ENCODE measurements at regions not wholly inside any gene's neighbourhood (a gene's known extent, or its start where the extent isn't known, plus 50 kb on each side); places are given as distances from the start of the nearest gene placed in this dataset.

DNA sequence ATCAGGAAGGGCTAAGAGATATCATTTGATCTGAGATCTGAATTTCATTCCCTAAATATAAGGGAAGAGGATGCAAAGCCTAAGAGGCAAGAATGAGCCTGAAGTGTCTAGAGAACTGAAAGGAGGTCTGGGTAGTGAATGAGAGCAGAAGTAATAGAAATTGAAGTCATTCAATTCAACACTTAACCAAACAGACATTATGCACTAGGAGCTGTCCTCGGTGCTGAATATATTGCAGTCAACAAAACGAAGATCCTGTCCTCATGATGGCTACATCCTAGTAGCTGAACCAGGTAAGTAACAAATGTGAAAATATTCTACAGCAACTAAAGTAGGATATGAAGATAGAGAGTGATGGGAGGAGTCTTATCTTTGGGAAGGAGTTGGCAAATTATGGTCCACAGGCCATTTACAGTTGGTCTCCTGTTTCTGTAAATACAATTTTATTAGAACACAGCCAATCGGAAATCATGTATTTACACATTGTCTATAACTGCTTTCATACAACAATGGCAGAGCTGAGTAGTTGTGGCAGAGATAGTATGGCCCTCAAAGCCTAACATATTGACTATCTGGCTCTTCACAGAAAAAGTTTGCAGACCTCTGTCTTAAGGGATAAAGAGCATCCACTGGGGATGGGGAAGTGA, 192.9 kb upstream of the CADPS start:
- no peak overlapping the region for H2AFZ ChIP-seq (ENCODE audit: low read depth, low read length)
- H3K9ac ChIP-seq (ENCODE audit: low read length), result no peak overlapping the region
- H3K4me2 ChIP-seq (ENCODE audit: low read length), result no peak overlapping the region
- TF ChIP-seq MXI1 (conservative IDR thresholded peaks at IDR 0.05; ENCODE audit: poor library complexity, severe bottlenecking), result no peak
- TF ChIP-seq, protein P1, sequence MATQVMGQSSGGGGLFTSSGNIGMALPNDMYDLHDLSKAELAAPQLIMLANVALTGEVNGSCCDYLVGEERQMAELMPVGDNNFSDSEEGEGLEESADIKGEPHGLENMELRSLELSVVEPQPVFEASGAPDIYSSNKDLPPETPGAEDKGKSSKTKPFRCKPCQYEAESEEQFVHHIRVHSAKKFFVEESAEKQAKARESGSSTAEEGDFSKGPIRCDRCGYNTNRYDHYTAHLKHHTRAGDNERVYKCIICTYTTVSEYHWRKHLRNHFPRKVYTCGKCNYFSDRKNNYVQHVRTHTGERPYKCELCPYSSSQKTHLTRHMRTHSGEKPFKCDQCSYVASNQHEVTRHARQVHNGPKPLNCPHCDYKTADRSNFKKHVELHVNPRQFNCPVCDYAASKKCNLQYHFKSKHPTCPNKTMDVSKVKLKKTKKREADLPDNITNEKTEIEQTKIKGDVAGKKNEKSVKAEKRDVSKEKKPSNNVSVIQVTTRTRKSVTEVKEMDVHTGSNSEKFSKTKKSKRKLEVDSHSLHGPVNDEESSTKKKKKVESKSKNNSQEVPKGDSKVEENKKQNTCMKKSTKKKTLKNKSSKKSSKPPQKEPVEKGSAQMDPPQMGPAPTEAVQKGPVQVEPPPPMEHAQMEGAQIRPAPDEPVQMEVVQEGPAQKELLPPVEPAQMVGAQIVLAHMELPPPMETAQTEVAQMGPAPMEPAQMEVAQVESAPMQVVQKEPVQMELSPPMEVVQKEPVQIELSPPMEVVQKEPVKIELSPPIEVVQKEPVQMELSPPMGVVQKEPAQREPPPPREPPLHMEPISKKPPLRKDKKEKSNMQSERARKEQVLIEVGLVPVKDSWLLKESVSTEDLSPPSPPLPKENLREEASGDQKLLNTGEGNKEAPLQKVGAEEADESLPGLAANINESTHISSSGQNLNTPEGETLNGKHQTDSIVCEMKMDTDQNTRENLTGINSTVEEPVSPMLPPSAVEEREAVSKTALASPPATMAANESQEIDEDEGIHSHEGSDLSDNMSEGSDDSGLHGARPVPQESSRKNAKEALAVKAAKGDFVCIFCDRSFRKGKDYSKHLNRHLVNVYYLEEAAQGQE (IDR thresholded peaks at IDR 0.05; ENCODE audit: borderline replicate concordance), result peak; percentile 65
- H3K27ac ChIP-seq (ENCODE audit: low read length), result no peak overlapping the region
- H3K36me3 ChIP-seq (ENCODE audit: insufficient read depth, low read length), result no peaks in the 10 kb centered on the region
- no peaks in the 10 kb centered on the region for H3K9me3 ChIP-seq (ENCODE audit: low read length)
- no peaks in the 10 kb centered on the region for H4K20me1 ChIP-seq (ENCODE audit: insufficient read depth)
- no peaks in the 10 kb centered on the region for H3K27me3 ChIP-seq (ENCODE audit: insufficient read depth, low read depth, low read length)
- H3K4me3 ChIP-seq (ENCODE audit: low read length), result no peak overlapping the region
- no peaks in the 10 kb centered on the region for H3K79me2 ChIP-seq (replicated peaks; ENCODE audit: insufficient read depth, low read length)
- no peaks in the 10 kb centered on the region for H3F3A ChIP-seq (ENCODE audit: insufficient read depth, low read length, poor library complexity, severe bottlenecking)
- H3K9me2 ChIP-seq (ENCODE audit: insufficient read depth, low read length), result no peaks in the 10 kb centered on the region

DNA sequence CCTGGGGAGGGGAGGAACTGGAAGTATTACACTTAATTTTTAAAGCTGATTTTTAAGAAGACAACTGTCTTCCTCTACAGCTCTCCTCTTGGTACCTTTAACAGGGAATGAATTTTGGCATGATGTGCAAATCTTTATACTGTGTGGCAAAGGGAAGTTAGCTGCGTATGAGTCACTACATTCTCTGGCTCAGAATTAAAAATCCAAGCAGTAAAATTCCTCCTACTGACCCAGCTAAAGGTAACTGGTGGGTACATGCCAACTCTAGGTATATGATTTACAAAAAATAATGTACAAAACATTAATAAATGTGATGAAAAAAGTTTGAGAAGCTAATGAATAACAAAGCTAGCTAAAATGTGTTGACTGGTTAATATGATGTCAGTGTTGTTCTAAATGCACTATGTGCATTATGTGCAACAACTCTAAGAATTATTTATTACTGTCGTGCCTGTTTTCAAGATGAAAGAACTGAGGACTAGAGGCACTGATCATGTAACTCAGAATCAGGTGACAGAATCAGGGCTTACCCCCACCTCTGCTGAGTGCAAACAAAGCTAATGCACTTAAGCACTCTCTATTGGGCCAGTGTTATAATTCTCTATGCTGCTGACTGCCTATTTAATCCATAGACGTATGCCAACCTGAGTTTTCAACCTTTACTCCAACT, 194.7 kb upstream of the CADPS start:
- Histone ChIP-seq H4K20me1 (ENCODE audit: insufficient read depth) (no peaks in the 10 kb centered on the region), H3F3A (ENCODE audit: insufficient read depth, low read length, poor library complexity, severe bottlenecking) (no peaks in the 10 kb centered on the region), H3K36me3 (ENCODE audit: insufficient read depth, low read length) (no peaks in the 10 kb centered on the region), H3K27ac (ENCODE audit: low read length) (no peak overlapping the region), H3K4me2 (ENCODE audit: low read length) (no peak overlapping the region), H3K9me2 (ENCODE audit: insufficient read depth, low read length) (no peaks in the 10 kb centered on the region), H3K27me3 (ENCODE audit: insufficient read depth, low read depth, low read length) (no peaks in the 10 kb centered on the region), H3K4me3 (ENCODE audit: low read length) (no peak overlapping the region), H3K79me2 (replicated peaks; ENCODE audit: insufficient read depth, low read length) (no peaks in the 10 kb centered on the region), H3K9me3 (ENCODE audit: low read length) (no peaks in the 10 kb centered on the region), H3K9ac (ENCODE audit: low read length) (no peak overlapping the region), H2AFZ (ENCODE audit: low read depth, low read length) (no peak overlapping the region)
- no peak for TF ChIP-seq POLR2AphosphoS5 (IDR thresholded peaks at IDR 0.05)
- TF ChIP-seq, protein P1 (IDR thresholded peaks at IDR 0.05; ENCODE audit: borderline replicate concordance), result no peak
- TF ChIP-seq MXI1 (conservative IDR thresholded peaks at IDR 0.05; ENCODE audit: poor library complexity, severe bottlenecking), result no peak
- no peak for TF ChIP-seq RAD21 (conservative IDR thresholded peaks at IDR 0.05)
- TF ChIP-seq TAF1 (IDR thresholded peaks at IDR 0.05; ENCODE audit: low read depth), result no peak
- TF ChIP-seq, protein P2, sequence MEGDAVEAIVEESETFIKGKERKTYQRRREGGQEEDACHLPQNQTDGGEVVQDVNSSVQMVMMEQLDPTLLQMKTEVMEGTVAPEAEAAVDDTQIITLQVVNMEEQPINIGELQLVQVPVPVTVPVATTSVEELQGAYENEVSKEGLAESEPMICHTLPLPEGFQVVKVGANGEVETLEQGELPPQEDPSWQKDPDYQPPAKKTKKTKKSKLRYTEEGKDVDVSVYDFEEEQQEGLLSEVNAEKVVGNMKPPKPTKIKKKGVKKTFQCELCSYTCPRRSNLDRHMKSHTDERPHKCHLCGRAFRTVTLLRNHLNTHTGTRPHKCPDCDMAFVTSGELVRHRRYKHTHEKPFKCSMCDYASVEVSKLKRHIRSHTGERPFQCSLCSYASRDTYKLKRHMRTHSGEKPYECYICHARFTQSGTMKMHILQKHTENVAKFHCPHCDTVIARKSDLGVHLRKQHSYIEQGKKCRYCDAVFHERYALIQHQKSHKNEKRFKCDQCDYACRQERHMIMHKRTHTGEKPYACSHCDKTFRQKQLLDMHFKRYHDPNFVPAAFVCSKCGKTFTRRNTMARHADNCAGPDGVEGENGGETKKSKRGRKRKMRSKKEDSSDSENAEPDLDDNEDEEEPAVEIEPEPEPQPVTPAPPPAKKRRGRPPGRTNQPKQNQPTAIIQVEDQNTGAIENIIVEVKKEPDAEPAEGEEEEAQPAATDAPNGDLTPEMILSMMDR (IDR thresholded peaks at IDR 0.05; ENCODE audit: poor library complexity, severe bottlenecking), result no peak
- TF ChIP-seq EZH2 (IDR thresholded peaks at IDR 0.05; ENCODE audit: borderline replicate concordance, insufficient read depth, low read length, poor library complexity, severe bottlenecking), result no peak
- TF ChIP-seq SMC3 (conservative IDR thresholded peaks at IDR 0.05; ENCODE audit: poor library complexity), result no peak
- no peak for TF ChIP-seq EP300 (conservative IDR thresholded peaks at IDR 0.05; ENCODE audit: poor library complexity, severe bottlenecking)

Data from neural cell (in vitro differentiated cells).